GM18520 (cell line): ENCODE measurements at regions not wholly inside any gene's neighbourhood (a gene's known extent, or its start where the extent isn't known, plus 50 kb on each side); places are given as distances from the start of the nearest gene placed in this dataset.

Experiments
- ATAC-seq: cut with Tn5 transposase; IDR thresholded peaks from one replicate; pipeline ENCODE4 v1.9.1; 2021; ENCODE audit not compliant: unreplicated experiment

DNA sequence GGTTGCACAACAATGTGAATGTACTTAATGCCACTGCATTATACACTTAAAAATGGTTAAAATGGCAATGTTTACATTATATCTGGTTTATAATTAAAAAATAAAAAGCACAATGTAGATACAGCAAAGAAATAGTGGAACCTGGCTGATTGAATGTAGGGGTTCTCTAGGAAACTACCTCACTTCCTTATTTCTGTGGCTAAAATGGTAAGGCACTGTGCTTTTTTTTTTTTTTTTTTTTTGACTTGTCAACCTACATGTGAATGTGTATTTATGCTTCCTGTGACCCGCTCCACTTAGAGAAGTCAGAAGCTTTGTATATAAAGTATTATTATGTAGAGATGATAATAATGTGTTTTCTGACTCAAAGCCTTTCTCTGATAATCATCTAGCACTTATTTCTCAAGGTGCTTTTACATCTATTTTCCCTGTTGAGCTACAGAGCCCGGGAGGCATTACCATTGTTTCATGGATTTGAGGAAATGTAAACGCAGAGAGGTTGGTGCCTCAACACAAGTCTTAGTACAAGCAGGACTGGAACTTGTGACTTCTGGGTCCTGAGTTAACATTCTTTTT is 55.0 kb downstream of the SOX4 start:
- no peak for ATAC-seq

DNA sequence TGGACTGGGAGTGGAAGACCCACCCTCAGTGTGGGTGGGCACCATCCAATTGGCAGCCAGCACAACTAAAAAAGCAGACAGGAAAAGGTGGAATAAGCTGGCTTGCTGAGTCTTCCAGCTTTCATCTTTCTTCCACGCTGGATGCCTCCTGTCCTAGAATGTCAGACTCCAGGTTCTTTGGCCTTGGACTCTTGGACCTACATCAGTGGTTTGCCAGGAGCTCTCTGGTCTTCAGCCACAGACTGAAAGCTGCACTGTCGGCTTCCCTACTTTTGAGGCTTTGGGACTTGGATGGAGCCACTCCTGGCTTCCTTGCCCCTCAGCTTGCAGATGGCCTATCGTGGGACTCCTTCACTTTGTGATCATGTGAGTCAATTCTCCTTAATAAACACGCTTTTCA is 59.8 kb downstream of the SOX4 start:
- ATAC-seq, result no peak

DNA sequence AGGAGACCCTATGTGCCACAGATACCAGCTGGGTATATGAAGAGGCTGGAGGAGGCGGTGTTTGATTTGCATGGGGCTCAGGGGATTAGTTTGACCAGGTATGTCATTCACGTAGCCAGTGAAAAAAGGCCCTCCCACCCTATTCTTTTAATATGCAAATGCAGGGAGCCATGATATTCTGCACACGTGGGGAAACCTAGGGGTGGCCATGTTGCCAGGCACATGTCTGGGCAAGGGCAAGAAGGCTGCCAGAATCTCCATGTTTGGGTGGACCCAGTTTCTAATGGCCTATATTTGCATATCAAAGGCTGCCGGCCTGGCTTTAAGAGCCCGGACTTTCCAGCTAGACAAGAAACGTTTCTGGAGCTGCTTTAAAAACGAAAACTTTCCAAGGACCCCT is 60.4 kb downstream of the SOX4 start:
- ATAC-seq, result no peak

DNA sequence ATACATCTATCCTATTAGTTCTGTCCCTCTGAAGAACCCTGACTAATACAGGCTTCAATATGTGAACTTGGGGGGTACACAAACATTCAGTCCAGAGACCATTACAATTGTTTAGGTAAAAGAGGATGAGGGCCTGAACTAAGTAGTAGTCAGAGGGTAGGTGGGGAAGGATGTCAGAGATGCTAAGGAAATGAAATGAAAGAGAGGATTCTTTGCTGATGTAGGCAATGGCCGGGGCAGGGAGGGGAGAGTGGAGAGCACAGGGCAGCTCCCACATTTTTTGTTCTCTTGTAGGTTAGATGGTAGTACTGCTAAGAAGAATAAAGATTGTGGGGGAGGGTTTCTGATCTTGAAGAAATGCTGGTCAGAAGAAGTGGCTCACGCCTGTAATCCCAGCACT is 60.8 kb downstream of the SOX4 start:
- no peak for ATAC-seq

DNA sequence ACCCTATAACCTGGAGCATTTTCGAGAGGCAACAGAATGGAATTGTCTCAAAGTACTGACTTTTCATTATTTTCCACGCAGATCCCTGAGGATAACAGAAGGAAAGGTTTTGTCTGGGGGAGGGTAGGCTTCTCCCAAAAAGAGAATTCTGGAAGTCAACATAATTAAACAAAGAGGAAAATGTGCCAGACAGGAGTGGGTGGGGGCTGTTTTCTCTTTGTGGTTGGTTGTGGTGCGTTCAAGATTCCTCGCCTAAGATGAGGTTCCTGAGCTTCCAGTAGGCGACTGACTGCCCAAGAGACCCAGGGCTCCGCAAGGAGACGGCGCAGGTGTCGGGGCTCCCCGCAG is 70.4 kb downstream of the SOX4 start:
- no peak for ATAC-seq

DNA sequence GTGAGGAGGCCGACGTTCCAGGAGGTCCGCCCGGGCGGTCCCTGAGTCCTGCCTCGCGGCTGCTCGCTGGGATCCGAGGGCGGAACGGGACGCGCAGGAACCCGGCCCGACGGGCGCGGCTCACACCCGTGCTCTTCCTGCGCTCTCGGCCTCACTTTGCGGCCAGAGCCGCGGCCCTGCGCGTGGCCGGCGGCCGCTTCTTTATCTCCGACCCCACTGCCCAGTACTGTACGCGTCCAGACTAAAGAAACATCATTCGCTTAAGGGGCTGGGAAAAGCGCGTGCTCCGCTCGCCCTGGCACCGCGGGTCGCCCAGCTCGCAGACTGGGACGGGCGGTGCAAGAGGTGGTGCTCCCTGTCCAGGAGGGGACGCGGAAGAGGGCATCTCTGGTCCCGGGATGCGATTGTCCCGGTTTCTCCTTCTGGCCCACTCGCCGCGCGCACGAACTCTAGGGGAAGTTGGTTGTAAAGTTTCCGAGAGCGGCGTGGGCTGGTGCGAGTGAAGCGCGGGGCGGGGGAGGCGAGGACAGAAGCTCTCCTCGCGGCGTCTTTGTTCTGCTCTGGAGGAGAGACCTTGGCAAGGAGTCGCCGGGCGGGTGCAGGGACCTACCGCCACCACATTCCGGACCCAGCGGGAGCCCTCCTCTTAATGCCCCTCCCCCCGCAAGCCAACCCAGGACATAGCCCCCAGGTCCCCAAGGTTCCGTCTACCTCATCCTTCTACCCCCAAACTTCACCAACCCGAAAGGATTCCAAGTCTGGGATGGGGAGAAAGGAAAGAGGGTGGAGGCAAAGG is 71.0 kb downstream of the SOX4 start:
- no peak for ATAC-seq

DNA sequence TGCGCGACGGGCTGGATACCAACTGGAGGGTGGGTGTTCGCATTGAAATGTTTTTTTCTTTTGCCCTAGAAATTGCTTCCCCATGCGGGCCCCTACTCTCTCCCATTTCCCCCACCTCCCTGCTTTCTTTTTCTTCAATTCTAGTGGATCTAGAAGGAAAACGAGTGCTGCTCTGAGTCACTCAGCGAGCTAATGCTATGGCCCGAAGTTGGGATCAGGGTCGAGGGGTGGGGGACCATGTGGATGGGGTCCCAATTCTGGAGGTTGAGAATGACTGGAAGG is 71.5 kb downstream of the SOX4 start:
- ATAC-seq, result no peak

DNA sequence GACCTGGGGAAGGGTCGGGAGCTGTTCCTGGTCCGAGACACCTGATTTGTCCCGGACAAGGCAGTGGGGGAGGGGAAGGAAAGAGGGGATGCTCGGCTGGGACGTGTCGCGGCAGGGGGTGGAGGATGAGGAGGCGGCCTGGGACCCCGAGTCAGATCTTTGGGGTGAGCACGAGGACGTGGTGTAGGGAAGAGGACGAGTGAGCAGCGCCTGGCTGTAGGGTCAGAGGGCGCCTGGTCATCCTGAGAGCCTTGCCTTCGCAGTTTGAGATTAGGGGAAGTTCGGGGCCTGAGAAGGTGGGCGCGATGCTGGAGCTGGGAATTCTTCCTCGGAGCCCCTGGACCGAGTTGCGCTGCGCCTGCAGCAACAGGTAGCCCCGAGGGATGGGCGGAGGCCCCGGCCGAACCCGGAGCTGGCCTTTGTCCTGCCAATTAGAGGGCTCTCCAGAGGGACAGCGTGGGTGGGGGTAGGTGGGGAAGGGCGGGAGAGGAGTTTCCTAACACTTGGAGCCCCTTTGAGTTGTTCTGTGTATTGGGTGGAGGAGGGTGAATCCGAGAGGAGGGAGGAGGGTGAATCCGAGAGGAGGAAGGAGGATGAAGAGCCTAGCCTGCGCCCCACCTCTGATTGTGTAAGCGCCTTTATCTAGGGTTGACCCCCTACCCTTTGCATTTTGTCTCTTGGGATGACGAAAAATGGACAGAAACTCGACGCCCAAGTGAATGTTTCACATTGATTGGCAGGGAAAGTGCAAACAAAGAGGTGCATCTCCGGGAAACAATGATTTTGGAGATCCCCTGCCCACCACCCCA is 72.0 kb downstream of the SOX4 start:
- no peak for ATAC-seq

DNA sequence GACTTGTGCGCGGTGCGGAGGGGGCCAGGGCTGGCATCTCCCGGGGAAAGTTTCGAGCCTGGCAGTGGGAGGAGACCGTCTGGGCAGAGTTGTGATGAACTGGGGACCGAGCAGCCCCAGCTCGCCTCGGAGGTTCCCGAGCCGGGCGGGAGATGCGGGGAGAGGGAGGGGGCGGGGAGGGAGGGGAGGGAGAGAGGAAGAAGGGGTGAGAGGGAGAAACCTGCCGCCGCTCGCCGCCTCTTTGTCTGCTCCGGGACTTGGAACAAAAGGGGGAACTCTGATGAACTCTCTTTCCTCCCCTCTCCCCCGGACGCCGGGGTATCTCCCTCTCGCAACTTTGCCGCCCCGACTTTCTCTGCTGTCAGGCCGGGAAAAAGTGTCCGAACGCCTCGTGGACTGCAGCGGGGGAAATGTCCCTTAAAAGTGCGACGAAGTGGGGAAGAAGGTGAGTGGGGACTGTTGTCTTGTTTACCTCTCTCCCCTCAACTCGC is 72.7 kb downstream of the SOX4 start:
- no peak for ATAC-seq

DNA sequence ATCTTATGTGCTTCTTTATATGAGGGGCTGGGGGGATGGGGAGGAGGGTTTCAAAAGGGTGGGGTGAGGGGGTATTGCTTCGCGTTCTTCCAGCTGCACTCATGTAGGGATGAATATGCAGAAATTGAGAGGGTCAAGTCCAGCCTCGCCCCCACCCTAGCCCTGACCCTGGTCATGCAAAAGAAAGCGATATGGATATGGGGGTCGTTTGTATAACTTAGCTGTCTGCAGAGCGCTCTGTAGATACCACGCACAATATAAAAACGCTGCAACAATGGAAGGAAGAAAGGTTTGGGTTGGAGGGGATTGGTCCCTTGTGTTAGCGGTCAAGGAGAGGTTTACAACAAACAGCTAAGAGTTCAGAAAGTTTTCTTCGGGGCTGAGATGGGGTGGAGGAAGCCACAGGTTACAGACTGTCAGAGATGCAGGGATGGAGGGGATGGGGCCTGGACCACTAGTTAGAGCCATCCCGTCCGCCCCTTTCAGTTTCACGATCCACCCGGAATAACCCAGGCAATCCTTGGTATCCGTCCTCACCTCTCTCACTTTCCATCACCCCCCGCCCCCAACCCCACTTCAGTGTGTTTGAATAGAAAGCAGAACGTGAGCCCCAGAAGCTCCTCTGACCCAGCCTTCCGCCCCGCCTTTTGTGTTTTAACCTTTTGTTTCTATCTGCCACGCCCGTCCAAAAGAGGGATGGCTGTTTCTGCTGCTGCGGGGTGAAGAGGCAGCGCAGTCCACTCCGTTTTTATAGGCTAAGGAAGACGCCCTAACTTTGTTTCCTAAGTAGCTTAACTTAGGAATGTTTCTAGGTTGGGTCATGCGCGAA is 73.5 kb downstream of the SOX4 start:
- no peak for ATAC-seq

DNA sequence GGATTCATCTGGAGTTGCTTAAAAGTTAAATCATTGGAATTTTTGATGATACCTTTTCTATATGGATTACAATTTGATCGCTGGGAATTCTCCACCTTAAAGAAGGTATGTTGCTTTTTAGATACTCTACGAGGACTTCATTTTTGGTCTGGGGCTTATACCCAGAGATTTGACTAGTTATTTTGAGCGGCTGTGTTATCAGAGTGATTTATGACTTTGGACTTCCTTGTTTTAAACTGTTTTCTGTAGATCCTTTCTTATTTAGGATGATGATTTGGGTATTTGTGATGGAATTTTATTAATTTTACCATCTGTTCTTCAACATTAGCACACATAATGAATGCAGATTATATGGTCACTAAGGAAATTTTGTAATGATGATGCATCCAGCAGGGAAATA is 75.2 kb downstream of the SOX4 start:
- no peak for ATAC-seq

DNA sequence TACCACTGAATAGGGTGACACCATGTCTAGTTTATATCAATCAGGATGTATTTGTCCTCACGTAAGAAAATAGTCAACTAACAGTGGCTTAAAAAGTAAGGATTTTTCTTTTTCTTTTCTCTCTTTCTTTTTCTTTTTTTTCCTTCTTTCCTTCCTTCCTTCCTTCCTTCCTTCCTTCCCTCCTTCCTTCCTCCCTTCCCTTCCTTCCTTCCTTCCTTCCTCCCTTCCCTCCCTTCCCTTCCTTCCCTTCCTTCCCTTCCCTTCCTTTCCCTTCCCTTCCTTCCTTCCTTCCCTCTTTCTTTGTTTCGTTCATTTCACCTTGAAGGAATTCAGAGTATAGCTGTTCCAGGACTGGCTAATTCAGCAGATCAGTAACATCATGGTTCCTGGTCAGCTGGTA is 83.2 kb downstream of the SOX4 start:
- ATAC-seq, result no peak

DNA sequence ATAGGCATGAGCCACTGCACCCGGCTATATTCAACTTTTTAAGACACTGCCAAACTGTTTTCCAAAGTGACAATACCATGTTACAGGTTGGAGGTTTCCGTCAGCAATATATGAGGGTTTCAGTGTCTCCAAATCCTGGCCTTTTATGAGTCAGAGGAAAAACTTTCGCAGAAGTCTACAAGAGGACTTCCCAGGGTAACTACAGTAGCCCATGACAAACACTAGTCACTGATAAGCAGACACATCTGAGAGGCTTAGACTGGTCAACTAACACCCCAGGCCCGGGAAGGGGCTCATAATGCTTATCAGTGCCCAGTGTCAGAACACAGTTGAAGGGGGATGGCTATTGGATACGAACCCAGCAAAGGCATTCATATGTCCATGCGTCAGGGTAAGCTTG is 85.4 kb downstream of the SOX4 start:
- no peak for ATAC-seq

DNA sequence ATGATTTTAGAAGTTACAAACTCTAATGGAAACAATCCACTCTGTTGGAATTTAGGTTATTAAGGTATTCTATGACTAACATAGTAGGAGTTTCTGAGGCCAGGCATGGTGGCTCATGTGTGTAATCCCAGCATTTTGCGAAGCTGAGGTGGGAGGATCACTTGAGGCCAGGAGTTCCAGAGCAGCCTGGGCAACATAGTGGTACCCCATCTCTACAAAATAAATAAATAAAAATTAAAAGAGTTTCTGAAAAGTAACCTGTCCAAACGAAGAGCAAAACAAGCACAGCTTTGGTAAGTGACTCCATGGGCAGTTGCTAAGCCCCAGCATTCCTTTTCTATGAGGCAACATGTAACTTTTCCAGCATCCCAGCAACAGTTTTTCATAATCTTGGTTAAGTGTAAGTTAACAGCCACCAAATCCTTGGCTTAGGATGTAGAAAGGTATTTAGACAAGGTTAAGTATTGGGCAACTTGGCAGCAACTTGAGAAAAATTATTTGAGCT is 86.3 kb downstream of the SOX4 start:
- no peak for ATAC-seq

DNA sequence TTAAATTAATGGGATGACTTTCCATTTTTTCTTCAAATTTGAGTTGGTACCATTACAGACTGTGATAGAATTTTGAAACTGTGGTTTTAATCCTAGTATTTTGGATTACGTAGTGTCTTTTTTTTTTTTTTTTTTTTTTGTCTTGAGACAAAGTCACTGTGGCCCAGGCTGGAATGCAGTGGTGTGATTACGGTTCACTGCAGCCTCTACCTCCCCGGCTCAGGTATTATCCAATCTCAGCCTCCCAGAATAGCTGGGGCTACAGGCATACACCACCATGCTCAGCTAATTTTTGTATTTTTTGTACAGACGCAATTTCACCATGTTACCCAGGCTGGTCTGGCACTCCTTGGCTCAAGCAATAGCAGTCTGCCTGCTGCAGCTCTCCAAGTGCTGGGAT is 87.1 kb downstream of the SOX4 start:
- ATAC-seq, result no peak

DNA sequence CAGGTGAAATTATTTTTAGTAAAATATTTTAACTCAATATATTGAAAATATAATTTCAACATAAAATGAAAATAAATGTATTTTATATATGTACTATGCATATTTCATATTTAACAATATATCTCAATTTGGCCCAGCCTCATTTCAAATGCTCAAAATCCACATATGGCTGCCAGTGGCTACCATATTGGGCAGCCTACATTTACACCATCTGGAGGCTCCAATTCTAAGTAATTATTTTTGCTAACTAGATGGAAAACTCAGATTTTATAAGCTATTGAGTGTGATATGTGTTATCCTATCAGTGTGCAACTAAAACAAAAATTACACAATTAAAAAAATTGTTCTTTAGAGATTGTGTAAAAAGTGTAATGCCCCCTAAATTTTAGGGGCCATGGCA is 96.9 kb downstream of the SOX4 start:
- ATAC-seq, result no peak

DNA sequence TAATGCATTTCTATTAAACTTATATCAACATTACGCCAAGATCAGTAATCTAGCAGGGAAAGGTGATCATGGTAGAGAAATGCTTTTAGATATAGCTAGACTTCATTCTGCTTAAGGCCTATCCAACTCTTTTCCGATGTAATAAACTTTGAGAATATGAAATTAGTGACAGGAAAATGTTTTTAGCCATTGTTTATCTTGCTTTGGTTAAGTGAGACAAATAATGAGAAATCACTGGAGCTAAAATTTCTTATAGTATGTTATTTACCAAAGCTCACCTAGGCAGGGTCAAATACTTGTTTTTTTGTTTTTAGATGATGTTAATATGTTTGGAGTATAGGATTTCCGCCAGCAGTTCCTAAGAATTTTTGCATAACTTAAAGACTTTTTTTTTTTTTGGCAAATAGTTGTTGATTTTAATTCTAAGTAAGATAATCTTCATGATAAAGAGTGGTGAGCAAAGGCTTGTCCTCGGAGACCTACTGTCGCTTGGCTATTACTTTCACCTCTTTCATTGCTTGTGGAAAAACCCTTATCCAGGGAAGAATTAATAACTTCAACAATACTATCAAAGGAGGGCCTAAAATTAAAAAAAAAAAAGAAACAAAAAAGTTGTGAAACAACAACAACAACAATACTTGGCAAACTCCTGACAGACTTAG is 98.3 kb downstream of the SOX4 start:
- ATAC-seq, result no peak

DNA sequence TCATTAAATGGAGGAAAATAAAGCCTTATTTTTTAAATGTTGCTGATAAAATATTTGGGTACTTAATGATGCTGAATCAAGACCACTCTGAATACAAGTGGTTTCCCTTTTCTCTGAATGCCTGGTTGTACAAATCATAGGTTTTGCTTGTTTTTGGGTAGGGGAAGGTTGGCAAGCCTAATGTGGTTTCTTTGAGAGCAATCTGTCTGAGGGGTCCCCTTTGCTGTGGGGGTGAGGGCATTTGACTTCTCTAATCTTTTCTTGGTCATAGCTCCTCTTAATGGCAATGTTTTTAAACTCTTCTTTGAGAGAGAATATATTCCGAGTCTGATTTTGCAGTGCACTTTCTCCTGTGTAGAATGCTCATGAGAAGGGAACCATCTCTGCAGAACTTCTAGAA is 99.2 kb downstream of the SOX4 start:
- no peak for ATAC-seq

DNA sequence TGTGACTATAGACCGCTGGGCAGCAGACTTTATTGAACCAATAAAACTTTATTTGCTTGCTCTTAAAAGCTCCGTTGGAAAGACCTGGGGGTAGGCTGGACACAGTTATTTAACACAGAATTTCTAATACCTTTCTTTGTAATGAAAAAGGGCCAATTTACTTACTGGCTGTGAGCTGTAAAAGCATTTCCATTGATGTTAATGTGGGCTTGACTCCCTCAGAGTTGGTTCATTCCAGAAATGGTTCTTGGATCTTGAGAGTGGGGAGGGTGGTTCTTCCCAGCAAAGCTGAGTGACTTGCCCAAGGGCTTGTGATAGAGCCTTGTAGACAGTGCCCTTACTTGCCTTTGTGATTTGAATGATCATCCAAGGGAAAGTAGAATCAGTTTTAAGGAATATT is 100.6 kb downstream of the SOX4 start:
- no peak for ATAC-seq

DNA sequence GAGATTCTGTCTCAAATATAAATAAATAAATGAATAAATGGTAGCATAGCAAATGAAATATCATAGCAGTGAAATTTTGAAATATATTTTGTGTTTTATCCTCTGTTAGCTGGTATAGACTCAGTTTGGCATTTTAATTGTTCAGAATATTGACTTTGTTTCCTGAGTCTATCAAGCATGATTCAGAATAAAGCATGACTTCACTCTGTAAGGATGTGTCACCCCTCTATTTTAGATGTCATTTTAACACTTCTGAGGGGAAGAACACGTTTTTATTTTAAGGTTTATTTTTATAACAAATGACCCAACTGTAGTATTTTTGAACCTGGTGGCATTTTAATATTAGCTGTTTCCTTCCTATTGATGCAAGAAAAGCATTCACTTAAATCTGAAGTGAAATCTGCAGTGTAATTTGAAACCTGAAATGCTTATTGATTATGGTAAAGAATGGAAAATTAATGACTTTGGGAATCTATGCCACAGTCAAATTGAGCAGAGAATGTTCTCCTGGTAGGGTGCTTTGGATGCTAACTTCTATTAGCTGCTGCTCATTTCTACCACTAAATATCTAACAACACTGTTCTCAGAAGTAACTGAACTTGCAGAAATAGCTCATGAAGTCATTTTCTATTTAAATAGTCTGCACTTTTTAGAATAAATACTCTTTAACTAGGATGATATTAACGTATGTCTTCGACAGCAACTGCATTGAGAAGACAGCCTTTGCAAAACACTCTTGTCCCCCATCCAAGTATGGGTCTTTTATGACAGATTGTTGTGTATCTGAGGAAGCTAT is 114.2 kb downstream of the SOX4 start:
- no peak for ATAC-seq
